ENCODE measurements at regions not wholly inside any gene's neighbourhood (a gene's known extent, or its start where the extent isn't known, plus 50 kb on each side); places are given as distances from the start of the nearest gene placed in this dataset.

DNA sequence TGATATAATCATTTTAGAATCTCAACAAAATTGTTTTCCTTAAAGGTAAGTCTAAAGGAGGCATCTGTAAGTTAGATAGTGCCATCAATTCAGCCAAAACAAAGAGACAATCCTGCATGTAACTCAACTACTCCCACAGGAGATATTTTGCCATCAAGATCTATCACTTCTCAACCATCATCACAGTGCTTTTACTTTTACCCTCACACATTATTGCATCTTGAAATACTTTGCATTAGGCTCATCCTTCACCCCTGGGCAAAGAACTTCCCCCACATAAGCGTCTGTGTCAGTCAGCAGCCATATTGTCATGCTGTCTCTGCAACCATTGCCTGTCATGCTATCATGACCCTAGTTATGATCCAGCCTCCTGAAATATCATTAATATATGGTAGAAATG, 54.9 kb upstream of the NLGN1 start:
- CTCF ChIA-PET = no interaction called here
- intact Hi-C loops (cut with micrococcal nuclease) = no loop called here
- Mint-ChIP-seq H3K9me3 (peaks cover 0 to 5% (median 0%) of the 10 kb centered on the region in 11 donors), H3K27me3 (no peaks in the 10 kb centered on the region), H3K4me3 (no peak overlapping the region), H3K36me3 (no peaks in the 10 kb centered on the region), H3K27ac (no peak overlapping the region), H3K4me1 (no peaks in the 10 kb centered on the region)
- Histone ChIP-seq H3K36me3 (ENCODE audit: control insufficient read depth in 2 of 3, insufficient read depth in 3 of 3, low read length in 3 of 3) (no peaks in the 10 kb centered on the region), H3K9me3 (ENCODE audit: control insufficient read depth in 2 of 3, low read length in 3 of 3) (no peaks in the 10 kb centered on the region), H3K27me3 (ENCODE audit: control insufficient read depth in 2 of 2, insufficient read depth in 2 of 2, low read length in 2 of 2) (no peaks in the 10 kb centered on the region), H3K27ac (ENCODE audit: low read depth, low read length) (no peak overlapping the region), H3K4me1 (ENCODE audit: control insufficient read depth in 2 of 2, insufficient read depth in 2 of 2, low read length in 2 of 2) (no peaks in the 10 kb centered on the region), H3K4me3 (ENCODE audit: low read length) (no peak overlapping the region)
- DNase-seq = no peak
- POLR2A ChIA-PET = no interaction called here
- no peak for ATAC-seq

DNA sequence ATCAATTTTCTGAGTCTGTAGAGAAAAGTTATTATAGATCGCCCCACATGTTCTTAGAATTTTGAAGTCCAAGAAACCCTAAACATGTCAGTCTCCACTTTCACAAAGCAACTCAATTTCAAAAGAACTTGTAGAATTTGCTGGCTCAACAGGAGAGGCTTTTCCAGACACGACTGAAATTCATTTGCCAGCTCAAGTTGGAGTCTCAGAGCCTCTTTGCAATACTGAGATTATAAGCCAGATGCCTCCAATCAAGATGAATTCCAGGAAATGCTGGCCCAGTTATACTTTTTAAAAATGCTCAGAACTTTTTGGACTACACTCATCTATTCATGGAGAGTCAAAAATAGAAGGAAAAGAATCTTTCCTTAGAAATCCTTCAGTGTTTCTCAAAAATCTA, 56.9 kb upstream of the NLGN1 start:
- CTCF ChIA-PET = no interaction called here
- no peaks in the 10 kb centered on the region for H3K27me3 Mint-ChIP-seq
- H3K4me3 Mint-ChIP-seq = no peak overlapping the region

DNA sequence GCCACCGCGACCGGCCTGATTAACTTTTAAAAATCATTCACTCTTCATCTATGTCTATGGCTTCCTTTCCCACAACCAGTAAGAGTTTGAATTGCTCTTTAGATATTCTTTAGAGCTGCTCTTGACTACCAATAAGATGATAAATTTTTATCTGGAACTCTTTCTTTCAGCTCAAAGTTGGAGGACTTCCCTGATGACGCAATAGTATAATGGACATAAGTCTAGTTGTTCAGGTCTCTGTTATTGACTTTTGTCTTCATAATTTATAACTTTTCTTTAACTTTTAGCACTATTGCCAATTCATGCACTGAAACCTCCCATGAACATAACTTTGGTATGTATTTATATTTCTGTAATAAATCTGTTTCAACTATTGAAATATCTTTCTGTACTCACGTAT, 61.3 kb upstream of the NLGN1 start:
- H3K27me3 ChIP-seq (ENCODE audit: control insufficient read depth in 2 of 2, insufficient read depth in 2 of 2, low read length in 2 of 2) = no peaks in the 10 kb centered on the region
- H3K9me3 ChIP-seq (ENCODE audit: control insufficient read depth in 2 of 3, low read length in 3 of 3) = no peaks in the 10 kb centered on the region
- ChIA-PET POLR2A (no interaction called here), CTCF (no interaction called here)
- DNase-seq (no peak), ATAC-seq (no peak)
- Mint-ChIP-seq H3K27ac (no peak overlapping the region), H3K4me3 (no peak overlapping the region), H3K9me3 (peaks cover 0 to 13% (median 0%) of the 10 kb centered on the region in 11 donors), H3K27me3 (no peaks in the 10 kb centered on the region), H3K36me3 (no peaks in the 10 kb centered on the region), H3K4me1 (no peaks in the 10 kb centered on the region)
- no peak overlapping the region for H3K4me3 ChIP-seq (ENCODE audit: low read length)
- H3K27ac ChIP-seq (ENCODE audit: low read depth, low read length) = no peak overlapping the region
- no peaks in the 10 kb centered on the region for H3K4me1 ChIP-seq (ENCODE audit: control insufficient read depth in 2 of 2, insufficient read depth in 2 of 2, low read length in 2 of 2)
- intact Hi-C loops (cut with micrococcal nuclease) = no loop called here
- no peaks in the 10 kb centered on the region for H3K36me3 ChIP-seq (ENCODE audit: control insufficient read depth in 2 of 3, insufficient read depth in 3 of 3, low read length in 3 of 3)

More for the DNA sequence above, 56.9 kb upstream of the NLGN1 start:
- Mint-ChIP-seq H3K36me3 (no peaks in the 10 kb centered on the region), H3K27ac (no peak overlapping the region), H3K9me3 (peaks cover 0 to 2% (median 0%) of the 10 kb centered on the region in 11 donors), H3K4me1 (no peaks in the 10 kb centered on the region)
- Histone ChIP-seq H3K4me1 (ENCODE audit: control insufficient read depth in 2 of 2, insufficient read depth in 2 of 2, low read length in 2 of 2) (no peaks in the 10 kb centered on the region), H3K27ac (ENCODE audit: low read depth, low read length) (no peak overlapping the region), H3K36me3 (ENCODE audit: control insufficient read depth in 2 of 3, insufficient read depth in 3 of 3, low read length in 3 of 3) (no peaks in the 10 kb centered on the region), H3K4me3 (ENCODE audit: low read length) (no peak overlapping the region), H3K27me3 (ENCODE audit: control insufficient read depth in 2 of 2, insufficient read depth in 2 of 2, low read length in 2 of 2) (no peaks in the 10 kb centered on the region), H3K9me3 (ENCODE audit: control insufficient read depth in 2 of 3, low read length in 3 of 3) (no peaks in the 10 kb centered on the region)
- ATAC-seq (no peak), DNase-seq (no peak)
- intact Hi-C loops (cut with micrococcal nuclease) = no loop called here
- POLR2A ChIA-PET = no interaction called here

DNA sequence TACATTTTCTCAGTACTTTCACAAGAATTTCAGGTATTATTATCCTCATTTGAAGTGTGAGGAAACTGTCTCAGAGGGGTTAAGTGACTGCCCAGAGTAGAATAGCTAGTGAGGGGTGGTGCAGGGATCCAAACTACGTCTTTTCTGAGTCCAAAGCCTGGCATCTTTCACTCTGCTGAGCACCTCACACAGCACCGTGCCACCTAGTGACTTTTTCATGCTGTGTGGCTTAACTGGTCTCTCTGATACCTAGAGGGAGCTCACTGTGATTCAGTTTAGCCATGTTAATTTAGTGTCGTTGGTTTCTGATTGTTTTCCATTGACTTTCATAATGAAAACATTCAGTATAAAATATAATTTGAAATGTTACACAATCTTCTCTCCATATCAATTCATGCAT, 91.4 kb upstream of the NLGN1 start:
- Histone ChIP-seq H3K4me1 (ENCODE audit: control insufficient read depth in 2 of 2, insufficient read depth in 2 of 2, low read length in 2 of 2) (no peaks in the 10 kb centered on the region), H3K27me3 (ENCODE audit: control insufficient read depth in 2 of 2, insufficient read depth in 2 of 2, low read length in 2 of 2) (no peaks in the 10 kb centered on the region), H3K9me3 (ENCODE audit: control insufficient read depth in 2 of 3, low read length in 3 of 3) (no peaks in the 10 kb centered on the region), H3K36me3 (ENCODE audit: control insufficient read depth in 2 of 3, insufficient read depth in 3 of 3, low read length in 3 of 3) (no peaks in the 10 kb centered on the region), H3K27ac (ENCODE audit: low read depth, low read length) (no peak overlapping the region), H3K4me3 (ENCODE audit: low read length) (no peak overlapping the region)
- Mint-ChIP-seq H3K4me3 (no peak overlapping the region), H3K36me3 (no peaks in the 10 kb centered on the region), H3K4me1 (no peaks in the 10 kb centered on the region), H3K27me3 (no peaks in the 10 kb centered on the region), H3K9me3 (peaks cover 0 to 10% (median 0%) of the 10 kb centered on the region in 11 donors), H3K27ac (no peak overlapping the region)
- CTCF ChIA-PET = interaction anchor here (0.6 kb wide), 1 partner anchor 276 kb away, joined by 3 read pairs; no protein-coding TSS in a partner anchor
- intact Hi-C loops (cut with micrococcal nuclease) = no loop called here
- POLR2A ChIA-PET = no interaction called here
- DNase-seq (no peak), ATAC-seq (no peak)

DNA sequence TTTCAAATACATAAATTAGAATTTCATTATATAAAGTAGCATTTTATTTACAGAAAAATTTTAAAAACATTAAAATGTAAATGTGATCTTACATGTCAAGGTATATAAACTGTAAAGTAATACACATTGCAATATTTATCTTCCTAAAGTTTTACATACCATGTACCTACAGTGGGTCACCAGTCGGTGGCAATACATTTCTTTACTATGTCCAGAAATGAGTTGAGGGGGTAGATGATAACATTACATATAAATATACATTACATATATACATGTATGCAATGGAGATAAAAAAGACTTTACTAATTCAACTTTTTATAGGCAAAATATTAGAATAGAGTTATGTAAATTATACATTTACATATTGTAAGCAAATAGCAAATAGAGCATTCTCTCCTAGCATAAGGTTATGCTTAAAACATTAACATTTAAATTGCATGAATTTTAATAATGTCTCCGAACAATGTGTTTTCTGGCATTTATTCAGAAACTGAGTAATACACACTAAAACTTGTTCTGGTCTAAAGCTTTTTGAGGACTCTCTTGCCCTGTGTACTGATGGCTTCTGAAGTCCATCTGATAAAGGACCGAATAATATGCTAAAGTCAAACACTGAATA, 93.3 kb upstream of the NLGN1 start:
- ChIA-PET POLR2A (no interaction called here), CTCF (no interaction called here)
- H3K4me1 Mint-ChIP-seq = no peaks in the 10 kb centered on the region
- H3K27me3 Mint-ChIP-seq = no peaks in the 10 kb centered on the region
- H3K36me3 ChIP-seq (ENCODE audit: control insufficient read depth in 2 of 3, insufficient read depth in 3 of 3, low read length in 3 of 3) = no peaks in the 10 kb centered on the region
- no peak overlapping the region for H3K4me3 ChIP-seq (ENCODE audit: low read length)
- ATAC-seq = no peak
- no peak overlapping the region for H3K27ac ChIP-seq (ENCODE audit: low read depth, low read length)
- intact Hi-C loops (cut with micrococcal nuclease) = no loop called here
- no peak overlapping the region for H3K27ac Mint-ChIP-seq
- DNase-seq = no peak
- no peaks in the 10 kb centered on the region for H3K4me1 ChIP-seq (ENCODE audit: control insufficient read depth in 2 of 2, insufficient read depth in 2 of 2, low read length in 2 of 2)
- no peaks in the 10 kb centered on the region for H3K36me3 Mint-ChIP-seq
- peaks cover 0 to 9% (median 0%) of the 10 kb centered on the region in 11 donors for H3K9me3 Mint-ChIP-seq
- no peaks in the 10 kb centered on the region for H3K9me3 ChIP-seq (ENCODE audit: control insufficient read depth in 2 of 3, low read length in 3 of 3)
- H3K4me3 Mint-ChIP-seq = no peak overlapping the region
- H3K27me3 ChIP-seq (ENCODE audit: control insufficient read depth in 2 of 2, insufficient read depth in 2 of 2, low read length in 2 of 2) = no peaks in the 10 kb centered on the region

DNA sequence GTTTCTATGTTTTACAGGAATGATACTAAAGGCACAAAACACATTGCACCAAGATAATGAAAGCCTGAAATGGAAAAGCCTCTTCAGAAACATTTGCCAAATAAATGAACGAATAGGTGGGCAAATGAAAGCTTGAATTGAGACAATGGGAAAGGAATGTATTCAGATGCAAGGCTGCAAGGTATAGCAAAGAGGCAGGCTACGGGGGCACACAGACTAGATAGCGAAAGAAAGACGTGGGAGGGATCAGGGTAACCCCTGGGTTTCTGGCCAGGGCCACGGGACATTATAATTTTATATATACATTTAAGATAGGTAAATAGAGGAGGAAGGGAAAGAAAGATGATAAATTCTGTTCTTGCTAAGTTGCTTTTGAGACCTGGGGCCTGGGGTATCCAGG, 95.9 kb upstream of the NLGN1 start:
- ATAC-seq = no peak
- no peaks in the 10 kb centered on the region for H3K4me1 ChIP-seq (ENCODE audit: control insufficient read depth in 2 of 2, insufficient read depth in 2 of 2, low read length in 2 of 2)
- H3K27ac ChIP-seq (ENCODE audit: low read depth, low read length) = no peak overlapping the region
- DNase-seq = no peak
- Mint-ChIP-seq H3K27ac (no peak overlapping the region), H3K4me1 (no peaks in the 10 kb centered on the region), H3K36me3 (no peaks in the 10 kb centered on the region), H3K9me3 (peaks cover 0 to 11% (median 3%) of the 10 kb centered on the region in 11 donors), H3K27me3 (no peaks in the 10 kb centered on the region), H3K4me3 (no peak overlapping the region)
- ChIA-PET POLR2A (no interaction called here), CTCF (no interaction called here)
- intact Hi-C loops (cut with micrococcal nuclease) = no loop called here
- H3K9me3 ChIP-seq (ENCODE audit: control insufficient read depth in 2 of 3, low read length in 3 of 3) = no peaks in the 10 kb centered on the region
- H3K4me3 ChIP-seq (ENCODE audit: low read length) = no peak overlapping the region
- no peaks in the 10 kb centered on the region for H3K36me3 ChIP-seq (ENCODE audit: control insufficient read depth in 2 of 3, insufficient read depth in 3 of 3, low read length in 3 of 3)
- no peaks in the 10 kb centered on the region for H3K27me3 ChIP-seq (ENCODE audit: control insufficient read depth in 2 of 2, insufficient read depth in 2 of 2, low read length in 2 of 2)

DNA sequence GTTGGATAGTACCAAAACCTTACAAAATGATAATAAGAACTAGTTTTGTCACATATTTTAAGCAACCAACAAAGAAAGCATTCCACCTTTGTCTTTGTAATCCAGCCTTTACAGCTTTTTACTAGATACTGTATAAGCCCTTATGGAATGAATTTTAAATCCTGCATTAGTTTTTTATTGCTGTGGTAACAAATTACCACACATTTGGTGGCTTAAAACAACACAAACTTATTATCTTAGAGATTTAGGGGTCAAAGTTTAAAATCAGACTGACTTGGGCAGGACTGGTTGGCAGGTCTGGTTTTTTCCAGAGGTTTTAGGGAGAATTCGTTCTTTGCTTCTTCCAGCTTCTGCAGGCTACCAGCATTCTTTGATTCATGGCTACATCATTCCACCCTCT, 108.5 kb upstream of the NLGN1 start:
- Histone ChIP-seq H3K27ac (ENCODE audit: low read depth, low read length) (no peak overlapping the region), H3K9me3 (ENCODE audit: control insufficient read depth in 2 of 3, low read length in 3 of 3) (no peaks in the 10 kb centered on the region), H3K27me3 (ENCODE audit: control insufficient read depth in 2 of 2, insufficient read depth in 2 of 2, low read length in 2 of 2) (no peaks in the 10 kb centered on the region), H3K4me3 (ENCODE audit: low read length) (no peak overlapping the region), H3K4me1 (ENCODE audit: control insufficient read depth in 2 of 2, insufficient read depth in 2 of 2, low read length in 2 of 2) (no peaks in the 10 kb centered on the region), H3K36me3 (ENCODE audit: control insufficient read depth in 2 of 3, insufficient read depth in 3 of 3, low read length in 3 of 3) (no peaks in the 10 kb centered on the region)
- H3K27me3 Mint-ChIP-seq = no peaks in the 10 kb centered on the region
- CTCF ChIA-PET = no interaction called here
- no peak overlapping the region for H3K27ac Mint-ChIP-seq
- POLR2A ChIA-PET = no interaction called here
- no peaks in the 10 kb centered on the region for H3K4me1 Mint-ChIP-seq
- no peaks in the 10 kb centered on the region for H3K36me3 Mint-ChIP-seq
- intact Hi-C loops (cut with micrococcal nuclease) = no loop called here
- DNase-seq = no peak
- peaks cover 0 to 15% (median 3%) of the 10 kb centered on the region in 11 donors for H3K9me3 Mint-ChIP-seq
- H3K4me3 Mint-ChIP-seq = no peak overlapping the region
- ATAC-seq = no peak
